Neutrophil (primary cell): ENCODE measurements at regions not wholly inside any gene's neighbourhood (a gene's known extent, or its start where the extent isn't known, plus 50 kb on each side); places are given as distances from the start of the nearest gene placed in this dataset.

Source experiments
- H3K27ac ChIP-seq: fragments of 200-600 bp; sonication (generic); 2 replicates; pipeline ENCODE4 v1.5.1; 2016; ENCODE audit warnings: mild to moderate bottlenecking, moderate library complexity
- H3K27me3 ChIP-seq: fragments of 200-600 bp; sonication (generic); 2 replicates; pipeline ENCODE4 v1.6.0; 2016; ENCODE audit warnings: mild to moderate bottlenecking
- H3K36me3 ChIP-seq: fragments of 200-600 bp; sonication (generic); 2 replicates; pipeline ENCODE4 v1.5.1; 2017
- H3K4me1 ChIP-seq, 2 experiments: fragments of 200-600 bp in 1 of 2; sonication (generic) in 1 of 2; 1 replicate in 1 of 2; 2 replicates in 1 of 2; pipeline versions ENCODE4 v1.5.1 to v1.6.1; 2013 to 2016; ENCODE audit warnings: low read depth in 1 of 2, low read length in 1 of 2, mild to moderate bottlenecking in 1 of 2, moderate library complexity in 1 of 2; ENCODE audit not compliant: control insufficient read depth in 1 of 2, insufficient read depth in 1 of 2
- H3K4me3 ChIP-seq, 2 experiments: fragments of 200-600 bp in 1 of 2; sonication (generic) in 1 of 2; 1 replicate in 1 of 2; 2 replicates in 1 of 2; pipeline ENCODE4 v1.5.1; 2013 to 2016; ENCODE audit warnings: low read depth in 1 of 2, low read length in 1 of 2, mild to moderate bottlenecking in 1 of 2, moderate library complexity in 1 of 2
- H3K9me3 ChIP-seq: fragments of 200-600 bp; sonication (generic); 2 replicates; pipeline ENCODE4 v1.5.1; 2016
- CTCF ChIP-seq: fragments of 200-600 bp; sonication (generic); IDR thresholded peaks from 2 replicates; pipeline ENCODE4 v1.5.1; 2016; ENCODE audit warnings: antibody characterized with exemption

GRCh38 chr21:38614558-38614957 is 116.3 kb upstream of the ERG start:
- Histone ChIP-seq H3K36me3 (no peaks in the 10 kb centered on the region), H3K4me3 (no peak overlapping the region), H3K4me1 (no peaks in the 10 kb centered on the region), H3K27ac (no peak overlapping the region), H3K27me3 (no peaks in the 10 kb centered on the region), H3K9me3 (no peaks in the 10 kb centered on the region)
- TF ChIP-seq CTCF = no peak

GRCh38 chr21:38619480-38619879 is 121.2 kb upstream of the ERG start:
- Histone ChIP-seq H3K4me1 (no peaks in the 10 kb centered on the region), H3K36me3 (no peaks in the 10 kb centered on the region), H3K4me3 (no peak overlapping the region), H3K27ac (no peak overlapping the region), H3K27me3 (no peaks in the 10 kb centered on the region), H3K9me3 (no peaks in the 10 kb centered on the region)
- TF ChIP-seq CTCF = no peak

GRCh38 chr21:38619992-38620479 is 121.8 kb upstream of the ERG start:
- Histone ChIP-seq H3K36me3 (no peaks in the 10 kb centered on the region), H3K4me1 (no peaks in the 10 kb centered on the region), H3K27me3 (no peaks in the 10 kb centered on the region), H3K9me3 (no peaks in the 10 kb centered on the region), H3K4me3 (no peak overlapping the region), H3K27ac (no peak overlapping the region)
- TF ChIP-seq CTCF = no peak

- Histone ChIP-seq H3K27ac (no peak overlapping the region), H3K9me3 (no peaks in the 10 kb centered on the region), H3K4me1 (no peaks in the 10 kb centered on the region), H3K27me3 (no peaks in the 10 kb centered on the region), H3K36me3 (no peaks in the 10 kb centered on the region), H3K4me3 (no peak overlapping the region)
- TF ChIP-seq CTCF = no peak
Observed at GRCh38 chr21:38621132-38621531, 122.9 kb upstream of the ERG start.

- no peaks in the 10 kb centered on the region for H3K4me1 ChIP-seq
- H3K9me3 ChIP-seq = no peaks in the 10 kb centered on the region
- no peak overlapping the region for H3K4me3 ChIP-seq
- H3K36me3 ChIP-seq = no peaks in the 10 kb centered on the region
- H3K27ac ChIP-seq = no peak overlapping the region
- H3K27me3 ChIP-seq = no peaks in the 10 kb centered on the region
- no peak for TF ChIP-seq CTCF
Observed at GRCh38 chr21:38622081-38622826, 124.0 kb upstream of the ERG start.
